ENCODE measurements at regions not wholly inside any gene's neighbourhood (a gene's known extent, or its start where the extent isn't known, plus 50 kb on each side); places are given as distances from the start of the nearest gene placed in this dataset.

GRCh38 chr2:60309336-60309735 is 244.1 kb downstream of the BCL11A start:
- no peaks in the 10 kb centered on the region for H3K9me3 Mint-ChIP-seq

DNA sequence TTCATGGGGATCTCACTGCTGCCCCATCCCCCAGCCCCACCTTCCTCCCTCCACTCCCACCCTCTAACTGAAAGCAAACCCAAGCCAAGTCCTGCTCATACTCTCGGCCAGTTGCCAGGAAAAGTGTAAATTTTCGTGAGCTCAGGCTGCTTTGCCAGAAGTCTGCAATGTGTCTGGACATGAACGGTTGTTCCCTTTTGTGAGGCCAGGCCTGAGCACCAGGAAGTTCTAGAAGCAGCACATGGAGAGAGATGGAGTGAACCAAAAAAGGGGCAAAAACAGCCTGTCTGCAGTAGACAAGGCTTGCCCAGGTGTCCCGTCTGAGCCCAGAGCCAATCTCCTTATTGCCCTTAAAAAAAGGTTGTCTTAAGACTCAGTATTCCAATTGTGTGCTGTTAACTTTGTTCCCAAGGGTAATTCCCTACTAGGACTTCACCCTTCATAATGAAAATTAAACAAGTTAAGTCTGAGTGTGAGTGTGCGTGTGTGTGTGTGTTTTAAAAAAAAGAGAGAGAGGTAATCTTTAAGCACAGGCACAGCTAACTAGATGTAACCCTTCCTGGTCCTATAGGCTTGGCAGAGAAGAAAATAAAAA is 247.1 kb downstream of the BCL11A start:
- no peaks in the 10 kb centered on the region for H3K36me3 ChIP-seq (ENCODE audit: control insufficient read depth, insufficient read depth, low read length)
- no peak for DNase-seq
- no peaks in the 10 kb centered on the region for H3K9me3 Mint-ChIP-seq
- peaks cover 5% of the 10 kb centered on the region for H3K4me1 Mint-ChIP-seq
- no peak overlapping the region for H3K9ac ChIP-seq (ENCODE audit: extremely low read depth, low read length, poor library complexity, severe bottlenecking)
- peaks cover 77% of the 10 kb centered on the region for H3K27me3 ChIP-seq (ENCODE audit: control insufficient read depth, insufficient read depth, low read length, poor library complexity, severe bottlenecking)
- 67 to 83% methylated on average over 4 to 5 of the region's 5 CpGs for WGBS, 2 experiments (ENCODE audit: insufficient coverage in 1 of 2, insufficient read length in 1 of 2)
- H3K27ac ChIP-seq (ENCODE audit: low read depth, low read length): no peak overlapping the region
- peaks cover 65% of the 10 kb centered on the region for H3K27me3 Mint-ChIP-seq (ENCODE audit: insufficient read depth)
- H3K27ac Mint-ChIP-seq: no peak overlapping the region
- H3K4me3 Mint-ChIP-seq: no peak overlapping the region
- H3K36me3 Mint-ChIP-seq (ENCODE audit: low read depth): no peaks in the 10 kb centered on the region
- H3K4me1 ChIP-seq (ENCODE audit: control insufficient read depth, insufficient read depth, low read length): no peaks in the 10 kb centered on the region
- no peak overlapping the region for H3K4me3 ChIP-seq (ENCODE audit: low read length)
- H3K9me3 ChIP-seq (ENCODE audit: control insufficient read depth, low read length): no peaks in the 10 kb centered on the region
- TF ChIP-seq, protein P1, sequence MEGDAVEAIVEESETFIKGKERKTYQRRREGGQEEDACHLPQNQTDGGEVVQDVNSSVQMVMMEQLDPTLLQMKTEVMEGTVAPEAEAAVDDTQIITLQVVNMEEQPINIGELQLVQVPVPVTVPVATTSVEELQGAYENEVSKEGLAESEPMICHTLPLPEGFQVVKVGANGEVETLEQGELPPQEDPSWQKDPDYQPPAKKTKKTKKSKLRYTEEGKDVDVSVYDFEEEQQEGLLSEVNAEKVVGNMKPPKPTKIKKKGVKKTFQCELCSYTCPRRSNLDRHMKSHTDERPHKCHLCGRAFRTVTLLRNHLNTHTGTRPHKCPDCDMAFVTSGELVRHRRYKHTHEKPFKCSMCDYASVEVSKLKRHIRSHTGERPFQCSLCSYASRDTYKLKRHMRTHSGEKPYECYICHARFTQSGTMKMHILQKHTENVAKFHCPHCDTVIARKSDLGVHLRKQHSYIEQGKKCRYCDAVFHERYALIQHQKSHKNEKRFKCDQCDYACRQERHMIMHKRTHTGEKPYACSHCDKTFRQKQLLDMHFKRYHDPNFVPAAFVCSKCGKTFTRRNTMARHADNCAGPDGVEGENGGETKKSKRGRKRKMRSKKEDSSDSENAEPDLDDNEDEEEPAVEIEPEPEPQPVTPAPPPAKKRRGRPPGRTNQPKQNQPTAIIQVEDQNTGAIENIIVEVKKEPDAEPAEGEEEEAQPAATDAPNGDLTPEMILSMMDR (conservative IDR thresholded peaks at IDR 0.05): no peak

More at GRCh38 chr2:60309336-60309735, 244.1 kb downstream of the BCL11A start:
- Mint-ChIP-seq H3K4me3 (no peak overlapping the region), H3K36me3 (ENCODE audit: low read depth) (no peaks in the 10 kb centered on the region), H3K4me1 (peaks cover 11% of the 10 kb centered on the region), H3K27me3 (ENCODE audit: insufficient read depth) (peaks cover 67% of the 10 kb centered on the region), H3K27ac (no peak overlapping the region)
- Histone ChIP-seq H3K9ac (ENCODE audit: extremely low read depth, low read length, poor library complexity, severe bottlenecking) (no peak overlapping the region), H3K27me3 (ENCODE audit: control insufficient read depth, insufficient read depth, low read length, poor library complexity, severe bottlenecking) (peaks cover 82% of the 10 kb centered on the region), H3K36me3 (ENCODE audit: control insufficient read depth, insufficient read depth, low read length) (no peaks in the 10 kb centered on the region), H3K27ac (ENCODE audit: low read depth, low read length) (no peak overlapping the region), H3K4me3 (ENCODE audit: low read length) (no peak overlapping the region), H3K9me3 (ENCODE audit: control insufficient read depth, low read length) (no peaks in the 10 kb centered on the region), H3K4me1 (ENCODE audit: control insufficient read depth, insufficient read depth, low read length) (no peaks in the 10 kb centered on the region)
- DNase-seq: no peak
- TF ChIP-seq, protein P1 (conservative IDR thresholded peaks at IDR 0.05): no peak
- 75% methylated on average over 3 of the region's 4 CpGs; no CpG with 5 or more reads in 1 of the 2 experiments for WGBS, 2 experiments (ENCODE audit: insufficient coverage in 1 of 2, insufficient read length in 1 of 2)

DNA sequence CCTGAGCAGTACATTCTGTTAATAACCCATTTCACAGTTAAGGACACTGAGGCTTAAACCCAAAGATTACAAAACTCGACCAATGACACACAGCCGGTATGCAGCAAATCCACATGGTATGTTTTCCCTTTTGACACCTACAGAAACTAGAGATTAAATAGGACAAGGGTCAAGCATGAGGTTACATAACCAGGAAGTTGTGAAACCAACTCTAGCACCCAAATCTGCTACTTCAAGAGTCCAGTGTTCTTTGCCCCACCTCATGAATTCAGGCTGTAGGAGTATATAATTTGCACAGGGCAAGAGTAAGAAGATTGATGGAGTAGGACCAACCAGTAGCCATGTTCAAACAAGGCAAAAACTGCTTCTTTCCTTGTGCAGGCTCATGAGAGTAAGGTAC is 249.8 kb downstream of the BCL11A start:
- Mint-ChIP-seq H3K27ac (no peak overlapping the region), H3K9me3 (no peaks in the 10 kb centered on the region), H3K4me1 (peaks cover 5% of the 10 kb centered on the region), H3K27me3 (ENCODE audit: insufficient read depth) (peaks cover 48% of the 10 kb centered on the region), H3K4me3 (no peak overlapping the region), H3K36me3 (ENCODE audit: low read depth) (no peaks in the 10 kb centered on the region)
- Histone ChIP-seq H3K4me3 (ENCODE audit: low read length) (no peak overlapping the region), H3K27me3 (ENCODE audit: control insufficient read depth, insufficient read depth, low read length, poor library complexity, severe bottlenecking) (peaks cover 58% of the 10 kb centered on the region), H3K36me3 (ENCODE audit: control insufficient read depth, insufficient read depth, low read length) (no peaks in the 10 kb centered on the region), H3K27ac (ENCODE audit: low read depth, low read length) (no peak overlapping the region), H3K4me1 (ENCODE audit: control insufficient read depth, insufficient read depth, low read length) (no peaks in the 10 kb centered on the region), H3K9ac (ENCODE audit: extremely low read depth, low read length, poor library complexity, severe bottlenecking) (no peak overlapping the region), H3K9me3 (ENCODE audit: control insufficient read depth, low read length) (no peaks in the 10 kb centered on the region)
- 86% methylated on average over 2 of the region's 2 CpGs; no CpG with 5 or more reads in 1 of the 2 experiments for WGBS, 2 experiments (ENCODE audit: insufficient coverage in 1 of 2, insufficient read length in 1 of 2)
- TF ChIP-seq, protein P1 (conservative IDR thresholded peaks at IDR 0.05): no peak
- no peak for DNase-seq

Measured in endodermal cell (in vitro differentiated cells).